H1 (cell line): ENCODE measurements at regions not wholly inside any gene's neighbourhood (a gene's known extent, or its start where the extent isn't known, plus 50 kb on each side); places are given as distances from the start of the nearest gene placed in this dataset.

Experiments
- CBX5 ChIP-seq: fragments of 300-800, 300-1000 bp; sonication (generic); IDR thresholded peaks from 2 replicates; pipeline ENCODE4 v1.7.1; 2016; ENCODE audit warnings: antibody characterized with exemption, low read length, low read depth
- RBBP5 ChIP-seq: IDR thresholded peaks from 2 replicates; pipeline ENCODE4 v1.7.1; 2012; ENCODE audit warnings: low read depth, mild to moderate bottlenecking, inconsistent platforms, low read length, moderate library complexity, borderline replicate concordance
- SIN3A ChIP-seq, 2 experiments: IDR thresholded peaks in 1 of 2; conservative IDR thresholded peaks in 1 of 2; 2 replicates each; pipeline ENCODE4 v1.6.1; 2011 to 2012; ENCODE audit warnings: low read length in 2 of 2, improper control_type of control experiment in 1 of 2, low read depth in 1 of 2, mild to moderate bottlenecking in 1 of 2
- SIRT6 ChIP-seq: IDR thresholded peaks from one replicate; pipeline ENCODE4 v1.7.1; 2012; ENCODE audit warnings: low read length, inconsistent platforms
- SP2 ChIP-seq: IDR thresholded peaks from 2 replicates; pipeline ENCODE4 v1.6.1; 2012; ENCODE audit warnings: mild to moderate bottlenecking, low read length, inconsistent platforms
- TEAD4 ChIP-seq: IDR thresholded peaks from 2 replicates; pipeline ENCODE4 v1.6.1; 2012; ENCODE audit warnings: low read depth, low read length, inconsistent platforms, mixed read lengths
- TF ChIP-seq, protein P1 (sequence below): fragments of 300-600 bp; sonication (generic); IDR thresholded peaks from 2 replicates; pipeline ENCODE4 v1.7.1; 2012; ENCODE audit warnings: low read length, moderate library complexity, mild to moderate bottlenecking, inconsistent platforms; ENCODE audit not compliant: insufficient replicate concordance
- TF ChIP-seq, protein P2 (sequence below): IDR thresholded peaks from 2 replicates; pipeline ENCODE4 v1.6.1; 2011; ENCODE audit warnings: low read length, improper control_type of control experiment
- TF ChIP-seq, protein P3 (sequence below): IDR thresholded peaks from 2 replicates; pipeline ENCODE4 v1.6.1; 2012; ENCODE audit warnings: low read length, inconsistent platforms

DNA sequence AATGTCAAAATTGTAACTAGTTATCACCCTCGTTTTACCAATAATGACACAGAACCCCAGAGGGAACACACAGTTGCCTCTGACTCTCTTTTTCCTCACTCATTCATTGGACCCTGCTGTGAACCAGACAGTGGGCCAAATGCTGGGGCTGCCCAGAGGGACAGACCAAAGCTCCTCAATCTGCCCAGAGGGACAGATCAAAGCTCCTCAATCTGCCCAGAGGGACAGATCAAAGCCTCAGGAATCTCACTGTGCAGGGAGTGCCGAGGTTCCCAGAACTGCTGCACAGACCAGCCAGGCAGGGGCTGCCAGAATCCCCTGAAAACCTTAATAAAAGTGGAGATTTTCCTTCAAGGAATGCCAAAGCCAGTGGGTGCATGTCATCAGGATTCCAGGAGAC is 179.1 kb downstream of the SOD2 start (continued):
- TF ChIP-seq, protein P1, sequence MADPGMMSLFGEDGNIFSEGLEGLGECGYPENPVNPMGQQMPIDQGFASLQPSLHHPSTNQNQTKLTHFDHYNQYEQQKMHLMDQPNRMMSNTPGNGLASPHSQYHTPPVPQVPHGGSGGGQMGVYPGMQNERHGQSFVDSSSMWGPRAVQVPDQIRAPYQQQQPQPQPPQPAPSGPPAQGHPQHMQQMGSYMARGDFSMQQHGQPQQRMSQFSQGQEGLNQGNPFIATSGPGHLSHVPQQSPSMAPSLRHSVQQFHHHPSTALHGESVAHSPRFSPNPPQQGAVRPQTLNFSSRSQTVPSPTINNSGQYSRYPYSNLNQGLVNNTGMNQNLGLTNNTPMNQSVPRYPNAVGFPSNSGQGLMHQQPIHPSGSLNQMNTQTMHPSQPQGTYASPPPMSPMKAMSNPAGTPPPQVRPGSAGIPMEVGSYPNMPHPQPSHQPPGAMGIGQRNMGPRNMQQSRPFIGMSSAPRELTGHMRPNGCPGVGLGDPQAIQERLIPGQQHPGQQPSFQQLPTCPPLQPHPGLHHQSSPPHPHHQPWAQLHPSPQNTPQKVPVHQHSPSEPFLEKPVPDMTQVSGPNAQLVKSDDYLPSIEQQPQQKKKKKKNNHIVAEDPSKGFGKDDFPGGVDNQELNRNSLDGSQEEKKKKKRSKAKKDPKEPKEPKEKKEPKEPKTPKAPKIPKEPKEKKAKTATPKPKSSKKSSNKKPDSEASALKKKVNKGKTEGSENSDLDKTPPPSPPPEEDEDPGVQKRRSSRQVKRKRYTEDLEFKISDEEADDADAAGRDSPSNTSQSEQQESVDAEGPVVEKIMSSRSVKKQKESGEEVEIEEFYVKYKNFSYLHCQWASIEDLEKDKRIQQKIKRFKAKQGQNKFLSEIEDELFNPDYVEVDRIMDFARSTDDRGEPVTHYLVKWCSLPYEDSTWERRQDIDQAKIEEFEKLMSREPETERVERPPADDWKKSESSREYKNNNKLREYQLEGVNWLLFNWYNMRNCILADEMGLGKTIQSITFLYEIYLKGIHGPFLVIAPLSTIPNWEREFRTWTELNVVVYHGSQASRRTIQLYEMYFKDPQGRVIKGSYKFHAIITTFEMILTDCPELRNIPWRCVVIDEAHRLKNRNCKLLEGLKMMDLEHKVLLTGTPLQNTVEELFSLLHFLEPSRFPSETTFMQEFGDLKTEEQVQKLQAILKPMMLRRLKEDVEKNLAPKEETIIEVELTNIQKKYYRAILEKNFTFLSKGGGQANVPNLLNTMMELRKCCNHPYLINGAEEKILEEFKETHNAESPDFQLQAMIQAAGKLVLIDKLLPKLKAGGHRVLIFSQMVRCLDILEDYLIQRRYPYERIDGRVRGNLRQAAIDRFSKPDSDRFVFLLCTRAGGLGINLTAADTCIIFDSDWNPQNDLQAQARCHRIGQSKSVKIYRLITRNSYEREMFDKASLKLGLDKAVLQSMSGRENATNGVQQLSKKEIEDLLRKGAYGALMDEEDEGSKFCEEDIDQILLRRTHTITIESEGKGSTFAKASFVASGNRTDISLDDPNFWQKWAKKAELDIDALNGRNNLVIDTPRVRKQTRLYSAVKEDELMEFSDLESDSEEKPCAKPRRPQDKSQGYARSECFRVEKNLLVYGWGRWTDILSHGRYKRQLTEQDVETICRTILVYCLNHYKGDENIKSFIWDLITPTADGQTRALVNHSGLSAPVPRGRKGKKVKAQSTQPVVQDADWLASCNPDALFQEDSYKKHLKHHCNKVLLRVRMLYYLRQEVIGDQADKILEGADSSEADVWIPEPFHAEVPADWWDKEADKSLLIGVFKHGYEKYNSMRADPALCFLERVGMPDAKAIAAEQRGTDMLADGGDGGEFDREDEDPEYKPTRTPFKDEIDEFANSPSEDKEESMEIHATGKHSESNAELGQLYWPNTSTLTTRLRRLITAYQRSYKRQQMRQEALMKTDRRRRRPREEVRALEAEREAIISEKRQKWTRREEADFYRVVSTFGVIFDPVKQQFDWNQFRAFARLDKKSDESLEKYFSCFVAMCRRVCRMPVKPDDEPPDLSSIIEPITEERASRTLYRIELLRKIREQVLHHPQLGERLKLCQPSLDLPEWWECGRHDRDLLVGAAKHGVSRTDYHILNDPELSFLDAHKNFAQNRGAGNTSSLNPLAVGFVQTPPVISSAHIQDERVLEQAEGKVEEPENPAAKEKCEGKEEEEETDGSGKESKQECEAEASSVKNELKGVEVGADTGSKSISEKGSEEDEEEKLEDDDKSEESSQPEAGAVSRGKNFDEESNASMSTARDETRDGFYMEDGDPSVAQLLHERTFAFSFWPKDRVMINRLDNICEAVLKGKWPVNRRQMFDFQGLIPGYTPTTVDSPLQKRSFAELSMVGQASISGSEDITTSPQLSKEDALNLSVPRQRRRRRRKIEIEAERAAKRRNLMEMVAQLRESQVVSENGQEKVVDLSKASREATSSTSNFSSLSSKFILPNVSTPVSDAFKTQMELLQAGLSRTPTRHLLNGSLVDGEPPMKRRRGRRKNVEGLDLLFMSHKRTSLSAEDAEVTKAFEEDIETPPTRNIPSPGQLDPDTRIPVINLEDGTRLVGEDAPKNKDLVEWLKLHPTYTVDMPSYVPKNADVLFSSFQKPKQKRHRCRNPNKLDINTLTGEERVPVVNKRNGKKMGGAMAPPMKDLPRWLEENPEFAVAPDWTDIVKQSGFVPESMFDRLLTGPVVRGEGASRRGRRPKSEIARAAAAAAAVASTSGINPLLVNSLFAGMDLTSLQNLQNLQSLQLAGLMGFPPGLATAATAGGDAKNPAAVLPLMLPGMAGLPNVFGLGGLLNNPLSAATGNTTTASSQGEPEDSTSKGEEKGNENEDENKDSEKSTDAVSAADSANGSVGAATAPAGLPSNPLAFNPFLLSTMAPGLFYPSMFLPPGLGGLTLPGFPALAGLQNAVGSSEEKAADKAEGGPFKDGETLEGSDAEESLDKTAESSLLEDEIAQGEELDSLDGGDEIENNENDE = no peak
- TF ChIP-seq SIN3A (conservative IDR thresholded peaks at IDR 0.05 in 1 of 2, IDR thresholded peaks at IDR 0.05 in 1 of 2; ENCODE audit: low read depth in 1 of 2, low read length in 2 of 2) = no peak
- no peak for TF ChIP-seq TEAD4
- TF ChIP-seq, protein P2, sequence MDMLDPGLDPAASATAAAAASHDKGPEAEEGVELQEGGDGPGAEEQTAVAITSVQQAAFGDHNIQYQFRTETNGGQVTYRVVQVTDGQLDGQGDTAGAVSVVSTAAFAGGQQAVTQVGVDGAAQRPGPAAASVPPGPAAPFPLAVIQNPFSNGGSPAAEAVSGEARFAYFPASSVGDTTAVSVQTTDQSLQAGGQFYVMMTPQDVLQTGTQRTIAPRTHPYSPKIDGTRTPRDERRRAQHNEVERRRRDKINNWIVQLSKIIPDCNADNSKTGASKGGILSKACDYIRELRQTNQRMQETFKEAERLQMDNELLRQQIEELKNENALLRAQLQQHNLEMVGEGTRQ = no peak
- no peak for TF ChIP-seq SIRT6
- TF ChIP-seq RBBP5 = no peak
- TF ChIP-seq, protein P3, sequence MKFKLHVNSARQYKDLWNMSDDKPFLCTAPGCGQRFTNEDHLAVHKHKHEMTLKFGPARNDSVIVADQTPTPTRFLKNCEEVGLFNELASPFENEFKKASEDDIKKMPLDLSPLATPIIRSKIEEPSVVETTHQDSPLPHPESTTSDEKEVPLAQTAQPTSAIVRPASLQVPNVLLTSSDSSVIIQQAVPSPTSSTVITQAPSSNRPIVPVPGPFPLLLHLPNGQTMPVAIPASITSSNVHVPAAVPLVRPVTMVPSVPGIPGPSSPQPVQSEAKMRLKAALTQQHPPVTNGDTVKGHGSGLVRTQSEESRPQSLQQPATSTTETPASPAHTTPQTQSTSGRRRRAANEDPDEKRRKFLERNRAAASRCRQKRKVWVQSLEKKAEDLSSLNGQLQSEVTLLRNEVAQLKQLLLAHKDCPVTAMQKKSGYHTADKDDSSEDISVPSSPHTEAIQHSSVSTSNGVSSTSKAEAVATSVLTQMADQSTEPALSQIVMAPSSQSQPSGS = no peak
- TF ChIP-seq SP2 = no peak
- no peak for TF ChIP-seq CBX5
